ENCODE measurements at regions not wholly inside any gene's neighbourhood (a gene's known extent, or its start where the extent isn't known, plus 50 kb on each side); places are given as distances from the start of the nearest gene placed in this dataset.
A peak's percentile ranks its signal among the peaks of the same experiment; 100 is the strongest.
"Not testable (repeated sequence)": the region's sequence is repeated elsewhere in the genome, so short reads cannot be mapped to it uniquely, and the experiment has no call there.

- no peak for DNase-seq
Measured at GRCh38 chr14:65153101-65153500, 50.8 kb upstream of the MAX start.

GRCh38 chr14:65156568-65157366 lies 54.5 kb upstream of the MAX start:
- peak in 1 of 2 donors; percentile 10 for DNase-seq

- DNase-seq, result no peak
Measured at GRCh38 chr14:65159281-65160062, 57.2 kb upstream of the MAX start.

GRCh38 chr14:65160091-65160490 lies 57.8 kb upstream of the MAX start:
- no peak for DNase-seq

- no peak for DNase-seq
Measured at GRCh38 chr14:65162031-65162430, 59.7 kb upstream of the MAX start.

GRCh38 chr14:65164068-65164824 lies 61.9 kb upstream of the MAX start:
- no peak for DNase-seq

- no peak for DNase-seq
Measured at GRCh38 chr14:65164825-65165135, 62.5 kb upstream of the MAX start.

- DNase-seq, result no peak
Measured at GRCh38 chr14:65167072-65167645, 64.8 kb upstream of the MAX start.

- no peak for DNase-seq
Measured at GRCh38 chr14:65168840-65169239, 66.5 kb upstream of the MAX start.

- no peak for DNase-seq
Measured at GRCh38 chr14:65169351-65169750, 67.0 kb upstream of the MAX start.

- DNase-seq, result no peak
Measured at GRCh38 chr14:65170318-65170717, 68.0 kb upstream of the MAX start.

- peak; percentile 18 to 35 for DNase-seq
Measured at GRCh38 chr14:65170768-65171507, 68.6 kb upstream of the MAX start.

GRCh38 chr14:65173973-65174693 lies 71.8 kb upstream of the MAX start:
- no peak for DNase-seq

GRCh38 chr14:65174783-65175182 lies 72.5 kb upstream of the MAX start:
- no peak for DNase-seq

GRCh38 chr14:65177551-65177950 lies 75.2 kb upstream of the MAX start:
- DNase-seq, result no peak

- not testable (repeated sequence) for DNase-seq
Measured at GRCh38 chr14:65179231-65179630, 76.9 kb upstream of the MAX start.

- DNase-seq, result no peak
Measured at GRCh38 chr14:65179918-65180724, 77.8 kb upstream of the MAX start.

GRCh38 chr14:65180725-65181025 lies 78.4 kb upstream of the MAX start:
- DNase-seq, result no peak

GRCh38 chr14:65184032-65184764 lies 81.9 kb upstream of the MAX start:
- DNase-seq, result no peak

GRCh38 chr14:65185829-65186228 lies 83.5 kb upstream of the MAX start:
- no peak for DNase-seq

- no peak for DNase-seq
Measured at GRCh38 chr14:65186951-65187350, 84.6 kb upstream of the MAX start.

Data from bone marrow (tissue), 2 donors.